Activated effector memory CD4-positive, alpha-beta T cell treated with anti-CD3 and anti-CD28 coated beads, Interleukin-2, amount 50 U/mL, for 16 hours (primary cell): ENCODE measurements at regions not wholly inside any gene's neighbourhood (a gene's known extent, or its start where the extent isn't known, plus 50 kb on each side); places are given as distances from the start of the nearest gene placed in this dataset.

ENCODE experiments used
- DNase-seq: peaks from one replicate; pipeline ENCODE4 v3.0.0-alpha.2; 2020

- no peak for DNase-seq
Observed at GRCh38 chr2:176546550-176546949, 277.3 kb downstream of the MTX2 start.

- DNase-seq, result no peak
Observed at GRCh38 chr2:176552501-176553135, 283.4 kb downstream of the MTX2 start.

- peak; percentile 64 for DNase-seq
Observed at GRCh38 chr2:176553685-176554100, 284.5 kb downstream of the MTX2 start.

GRCh38 chr2:176554101-176555048 is 285.1 kb downstream of the MTX2 start:
- DNase-seq, result no peak

GRCh38 chr2:176555112-176555511 is 285.9 kb downstream of the MTX2 start:
- DNase-seq, result no peak

- no peak for DNase-seq
Observed at GRCh38 chr2:176555781-176556180, 286.5 kb downstream of the MTX2 start.

GRCh38 chr2:176556373-176556772 is 287.1 kb downstream of the MTX2 start:
- DNase-seq, result no peak

GRCh38 chr2:176557821-176558220 is 288.6 kb downstream of the MTX2 start:
- DNase-seq, result no peak

GRCh38 chr2:176558574-176559140 is 289.4 kb downstream of the MTX2 start:
- DNase-seq, result no peak

- no peak for DNase-seq
Observed at GRCh38 chr2:176560296-176560695, 291.1 kb downstream of the MTX2 start.

- DNase-seq, result no peak
Observed at GRCh38 chr2:176561706-176562105, 292.5 kb downstream of the MTX2 start.

- DNase-seq, result no peak
Observed at GRCh38 chr2:176562359-176563078, 293.3 kb downstream of the MTX2 start.

- DNase-seq, result no peak
Observed at GRCh38 chr2:176565641-176566323, 296.5 kb downstream of the MTX2 start.

- DNase-seq, result no peak
Observed at GRCh38 chr2:176566496-176566895, 297.3 kb downstream of the MTX2 start.

GRCh38 chr2:176566961-176567360 is 297.7 kb downstream of the MTX2 start:
- no peak for DNase-seq

- DNase-seq, result no peak
Observed at GRCh38 chr2:176567361-176567760, 298.1 kb downstream of the MTX2 start.

GRCh38 chr2:176569574-176569973 is 300.3 kb downstream of the MTX2 start:
- no peak for DNase-seq

GRCh38 chr2:176573612-176574483 is 304.6 kb downstream of the MTX2 start:
- no peak for DNase-seq

GRCh38 chr2:176574484-176575236 is 305.4 kb downstream of the MTX2 start:
- DNase-seq, result no peak

- no peak for DNase-seq
Observed at GRCh38 chr2:176575237-176575744, 306.0 kb downstream of the MTX2 start.

- no peak for DNase-seq
Observed at GRCh38 chr2:176577054-176577453, 307.8 kb downstream of the MTX2 start.
